Middle frontal gyrus (tissue), 1 donor: ENCODE measurements at regions not wholly inside any gene's neighbourhood (a gene's known extent, or its start where the extent isn't known, plus 50 kb on each side); places are given as distances from the start of the nearest gene placed in this dataset.
A peak's percentile ranks its signal among the peaks of the same experiment; 100 is the strongest.

Source experiments
- DNase-seq: peaks from one replicate; pipeline ENCODE4 v3.0.0-alpha.2; 2015; ENCODE audit warnings: low spot score; ENCODE audit errors: extremely low spot score

GRCh38 chr11:127656116-127656836 lies 655.7 kb upstream of the KIRREL3 start:
- no peak for DNase-seq

- DNase-seq = no peak
Measured at GRCh38 chr11:127653076-127653475, 652.5 kb upstream of the KIRREL3 start.

- DNase-seq = no peak
Measured at GRCh38 chr11:127651888-127652221, 651.3 kb upstream of the KIRREL3 start.

GRCh38 chr11:127651175-127651887 lies 650.8 kb upstream of the KIRREL3 start:
- DNase-seq = no peak

GRCh38 chr11:127649958-127650357 lies 649.4 kb upstream of the KIRREL3 start:
- no peak for DNase-seq

DNA sequence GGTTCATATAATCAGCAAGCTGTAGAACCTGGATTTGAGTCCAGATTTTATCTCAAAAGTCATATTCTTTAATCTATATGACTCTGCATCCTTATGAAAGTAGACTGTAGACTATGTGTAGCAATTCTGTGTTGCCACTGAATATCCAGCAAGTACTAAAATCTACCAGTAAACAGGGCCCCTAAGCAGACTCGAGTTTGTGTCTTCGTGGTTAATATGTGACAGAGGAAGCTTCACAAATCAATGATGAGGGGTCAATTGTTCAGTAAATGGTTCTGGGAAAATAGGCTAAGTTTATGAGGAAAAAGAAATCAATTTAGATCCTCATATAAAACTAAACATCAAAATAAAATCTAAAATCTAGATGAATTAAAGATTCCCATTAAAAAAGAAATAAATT lies 648.5 kb upstream of the KIRREL3 start:
- DNase-seq = no peak

DNA sequence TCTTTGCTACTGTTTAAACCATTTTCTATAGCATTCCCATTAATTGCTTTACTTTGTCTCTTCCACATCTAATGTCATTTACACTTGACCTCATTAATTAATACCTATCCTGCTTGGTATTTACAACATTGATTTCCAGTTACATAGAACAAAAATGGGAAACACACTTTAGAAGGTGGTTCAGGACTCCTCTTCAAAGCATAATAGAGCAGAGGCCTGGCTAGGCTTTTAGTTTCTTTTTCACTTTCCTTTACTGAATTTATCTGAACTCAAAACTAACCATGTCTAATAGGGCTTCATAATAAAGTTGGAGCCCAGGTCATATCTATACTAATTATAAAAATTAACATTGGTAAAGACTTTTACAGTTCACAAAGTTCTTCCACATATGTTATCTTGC lies 648.0 kb upstream of the KIRREL3 start:
- no peak for DNase-seq

DNA sequence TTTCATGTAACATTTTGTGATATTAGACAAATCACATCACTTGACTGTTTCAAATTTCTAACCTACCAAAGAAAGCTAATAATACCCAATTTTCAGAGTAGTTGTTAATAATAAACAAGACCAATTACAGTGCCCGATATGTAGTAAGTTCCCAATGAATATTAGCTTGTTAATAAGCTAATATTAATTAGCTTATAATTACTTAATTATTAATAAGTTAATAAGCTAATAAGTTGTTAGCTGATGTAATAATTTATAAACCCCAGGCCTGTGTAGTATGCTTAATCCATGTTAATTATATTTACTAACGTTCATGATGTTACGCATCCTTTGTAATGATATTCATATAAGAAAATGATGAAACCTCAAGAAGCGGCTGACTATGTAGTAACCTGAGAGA lies 643.8 kb upstream of the KIRREL3 start:
- no peak for DNase-seq

DNA sequence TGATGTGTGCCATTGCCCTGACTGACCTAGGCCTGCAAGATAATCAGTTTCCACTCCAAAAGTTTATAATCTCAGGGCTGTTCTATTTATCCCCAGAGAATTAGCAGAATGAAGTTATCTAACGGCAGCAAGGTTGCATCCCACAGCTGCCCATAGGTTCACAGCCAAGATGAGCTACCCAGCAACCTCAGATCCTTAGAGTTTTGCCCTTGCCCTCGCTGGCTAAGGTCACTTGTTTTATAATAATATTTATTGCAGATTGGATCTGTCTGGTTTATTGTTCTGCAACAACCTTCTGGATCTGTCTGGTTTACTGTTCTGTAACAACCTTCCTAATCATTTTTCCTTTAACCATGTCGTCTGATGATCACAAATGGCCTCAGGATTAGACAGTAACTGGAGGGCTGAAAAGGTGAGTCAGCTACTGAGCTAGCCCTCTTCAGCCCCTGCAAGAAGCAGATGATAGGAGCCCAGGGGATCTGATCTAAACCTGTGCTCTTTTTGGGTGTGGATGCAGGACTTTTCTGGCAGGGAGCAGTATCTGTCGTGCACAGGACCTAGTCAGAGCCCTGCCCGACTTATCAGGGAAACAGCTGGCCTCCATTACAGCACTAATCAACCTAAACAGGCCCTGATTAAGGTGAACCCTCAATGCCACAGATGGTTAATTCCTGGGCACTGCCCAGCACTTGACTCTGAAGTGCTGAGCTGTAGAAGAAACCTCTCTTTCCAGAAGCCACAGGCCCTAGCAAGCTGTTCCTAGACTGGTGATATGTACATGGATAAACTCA lies 642.9 kb upstream of the KIRREL3 start:
- no peak for DNase-seq

DNA sequence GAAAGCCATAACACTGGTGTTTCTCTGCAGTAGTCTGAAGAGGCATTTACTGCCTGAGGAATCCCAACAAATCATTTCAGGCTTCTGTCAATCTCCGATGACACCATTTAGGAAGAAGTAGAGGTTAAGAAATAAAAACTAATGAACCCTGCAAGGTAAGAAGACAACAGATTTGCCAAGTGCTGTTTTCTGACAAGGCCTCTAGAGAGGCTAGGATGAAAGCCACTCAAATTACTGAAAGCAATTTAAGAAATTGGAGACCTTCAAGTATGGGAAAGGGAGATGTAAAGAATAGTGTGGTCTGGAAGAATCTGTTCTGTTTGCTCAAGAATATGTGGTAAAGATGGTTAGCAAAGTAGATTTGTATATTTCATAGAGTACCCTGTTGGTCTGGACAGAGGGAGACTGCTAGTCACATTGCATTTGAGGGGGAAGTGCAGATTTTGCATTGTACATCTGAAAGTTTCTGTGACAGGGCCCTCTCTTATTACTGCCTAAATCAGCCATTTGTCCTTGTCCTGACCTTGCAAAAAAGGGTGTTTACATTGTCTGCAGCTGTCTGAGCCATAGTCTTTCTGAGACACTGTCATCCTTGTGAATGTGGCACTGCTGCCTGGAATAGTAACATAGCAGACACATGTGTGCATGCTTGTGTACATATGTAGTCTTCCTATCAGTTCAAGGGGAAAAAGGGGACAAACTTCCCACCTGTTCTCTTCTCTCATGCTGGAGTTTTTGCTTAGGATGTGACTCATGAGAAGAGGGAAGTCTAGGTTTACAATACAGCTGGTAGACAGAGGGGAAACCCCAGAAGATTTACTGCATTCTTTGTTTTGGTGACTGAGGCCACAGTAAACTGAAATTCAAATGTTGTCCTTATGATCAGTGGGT lies 640.2 kb upstream of the KIRREL3 start:
- DNase-seq = no peak

DNA sequence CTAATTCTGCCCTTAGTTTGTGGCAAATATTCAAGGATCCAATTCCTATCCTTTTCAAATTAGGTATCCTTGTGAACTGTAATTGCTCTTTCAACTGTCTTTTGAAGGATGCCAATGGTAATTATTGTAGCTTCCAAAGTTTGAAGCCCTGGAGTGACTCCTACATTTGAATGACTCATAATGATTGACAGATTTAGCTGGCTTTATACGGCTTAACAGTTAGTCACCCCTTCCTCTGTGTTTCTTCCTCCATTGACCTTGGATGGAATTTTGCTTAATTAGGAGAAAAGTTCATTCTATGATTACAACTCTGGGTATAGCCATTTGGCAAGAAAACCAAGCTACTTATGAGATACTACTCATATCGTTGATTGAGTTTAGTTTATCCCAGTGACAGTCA lies 639.3 kb upstream of the KIRREL3 start:
- DNase-seq = no peak

GRCh38 chr11:127632976-127633680 lies 632.6 kb upstream of the KIRREL3 start:
- DNase-seq = no peak

- DNase-seq = peak; percentile 24
Measured at GRCh38 chr11:127632546-127632945, 632.0 kb upstream of the KIRREL3 start.

- DNase-seq = no peak
Measured at GRCh38 chr11:127631974-127632373, 631.4 kb upstream of the KIRREL3 start.

DNA sequence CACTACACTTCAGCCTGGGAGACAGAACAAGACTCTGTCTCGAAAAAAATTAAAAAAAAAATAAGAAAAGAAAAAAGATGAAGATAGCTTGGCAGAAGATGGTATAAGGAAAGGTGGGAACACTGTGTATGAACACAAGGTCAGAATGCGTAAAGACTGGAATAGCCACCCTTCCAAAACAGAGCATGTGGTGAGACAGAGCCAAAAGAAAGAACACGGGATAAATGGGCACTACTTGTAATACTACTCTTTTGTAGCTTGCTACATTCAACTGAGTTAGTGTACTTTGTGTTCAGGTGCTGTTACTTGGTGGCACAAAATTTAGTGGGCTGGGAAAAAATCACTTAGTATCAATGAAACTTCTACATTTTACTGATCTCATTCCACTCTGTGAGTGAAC lies 628.6 kb upstream of the KIRREL3 start:
- no peak for DNase-seq

GRCh38 chr11:127628458-127628785 lies 627.9 kb upstream of the KIRREL3 start:
- DNase-seq = no peak

GRCh38 chr11:127627629-127628457 lies 627.3 kb upstream of the KIRREL3 start:
- DNase-seq = no peak

GRCh38 chr11:127627204-127627603 lies 626.6 kb upstream of the KIRREL3 start:
- no peak for DNase-seq

DNA sequence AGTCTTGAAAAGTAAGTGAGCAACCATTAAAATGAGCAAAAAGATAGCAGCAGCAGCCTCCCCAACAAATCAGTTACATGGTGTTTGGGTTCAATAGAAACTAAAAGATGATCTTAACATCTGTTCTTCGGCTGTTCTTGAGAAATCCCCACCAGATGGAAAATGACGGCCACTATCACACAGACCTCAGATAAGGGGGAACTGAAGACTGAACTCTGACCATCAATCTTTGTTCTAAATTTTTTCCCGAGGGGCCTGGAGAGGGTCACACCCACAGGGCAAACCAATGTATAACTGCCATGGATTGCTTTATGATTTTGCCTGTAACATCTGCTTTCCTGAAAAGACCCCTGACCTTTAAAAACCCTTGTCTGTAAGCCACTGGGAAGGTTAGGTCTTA lies 624.8 kb upstream of the KIRREL3 start:
- no peak for DNase-seq

- no peak for DNase-seq
Measured at GRCh38 chr11:127624306-127624856, 623.8 kb upstream of the KIRREL3 start.
